Omental fat pad (tissue), 3 donors: ENCODE measurements at regions not wholly inside any gene's neighbourhood (a gene's known extent, or its start where the extent isn't known, plus 50 kb on each side); places are given as distances from the start of the nearest gene placed in this dataset.

Experiments
- ATAC-seq: fragments of 150-250 bp; one replicate; pipeline ENCODE4 v1.9.1; 2016; ENCODE audit warnings: mild to moderate bottlenecking, moderate library complexity; ENCODE audit not compliant: low FRiP score
- DNase-seq: peaks from one replicate; pipeline ENCODE4 v3.0.0-alpha.2; 2019; ENCODE audit warnings: low spot score
- CTCF ChIP-seq, 3 donors: fragments of 450-650 bp; IDR thresholded peaks; one replicate each; pipeline ENCODE4 v1.5.1; 2016 to 2017; ENCODE audit warnings: antibody characterized with exemption in 3 of 3, mild to moderate bottlenecking in 3 of 3, moderate library complexity in 2 of 3

- no peak for TF ChIP-seq CTCF (IDR thresholded peaks at IDR 0.05)
- ATAC-seq (no peak), DNase-seq (no peak)
Measured at GRCh38 chr13:36550177-36550576, 117.9 kb downstream of the CCNA1 start.

GRCh38 chr13:36551445-36551844 is 119.2 kb downstream of the CCNA1 start:
- no peak for DNase-seq
- no peak for TF ChIP-seq CTCF (IDR thresholded peaks at IDR 0.05)
- no peak for ATAC-seq

- no peak for TF ChIP-seq CTCF (IDR thresholded peaks at IDR 0.05)
- ATAC-seq: no peak
- no peak for DNase-seq
Measured at GRCh38 chr13:36552334-36552733, 120.0 kb downstream of the CCNA1 start.

GRCh38 chr13:36553491-36553890 is 120.3 kb upstream of the SERTM1 start:
- TF ChIP-seq CTCF (IDR thresholded peaks at IDR 0.05): no peak
- no peak for ATAC-seq
- DNase-seq: no peak

GRCh38 chr13:36555151-36555986 is 118.5 kb upstream of the SERTM1 start:
- ATAC-seq: no peak
- TF ChIP-seq CTCF (IDR thresholded peaks at IDR 0.05): no peak
- DNase-seq: no peak

GRCh38 chr13:36559375-36559774 is 114.4 kb upstream of the SERTM1 start:
- DNase-seq (no peak), ATAC-seq (no peak)
- no peak for TF ChIP-seq CTCF (IDR thresholded peaks at IDR 0.05)

GRCh38 chr13:36567485-36567884 is 106.3 kb upstream of the SERTM1 start:
- no peak for TF ChIP-seq CTCF (IDR thresholded peaks at IDR 0.05)
- DNase-seq: no peak
- ATAC-seq: no peak
